ENCODE measurements at regions not wholly inside any gene's neighbourhood (a gene's known extent, or its start where the extent isn't known, plus 50 kb on each side); places are given as distances from the start of the nearest gene placed in this dataset.

DNA sequence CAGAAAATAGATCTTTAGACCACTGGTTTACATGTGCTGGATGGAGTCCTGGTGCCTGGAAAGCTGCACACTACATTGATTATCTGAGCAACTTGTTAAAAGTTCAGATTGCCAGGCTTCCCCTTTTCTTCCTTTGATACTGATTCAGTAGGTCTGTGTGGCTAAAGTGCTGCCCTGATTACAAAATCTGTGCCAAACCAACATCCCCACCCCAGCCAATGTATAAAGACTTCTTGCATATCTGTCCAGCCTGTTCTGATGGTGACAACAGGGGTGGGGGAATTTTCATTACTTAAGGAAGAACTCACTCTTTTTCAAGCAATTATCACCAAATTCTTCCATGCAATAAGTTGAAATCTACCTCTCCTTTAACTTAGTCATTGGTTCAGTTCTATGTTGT is 135.5 kb downstream of the TNFSF18 start:
- Histone ChIP-seq H4K20me1 (replicated peaks in 1 of 2; ENCODE audit: control insufficient read depth in 1 of 2, insufficient read depth in 2 of 2, low read length in 2 of 2) (no peaks in the 10 kb centered on the region), H3K79me2 (ENCODE audit: control insufficient read depth in 1 of 2, insufficient read depth in 2 of 2, low read length in 2 of 2) (no peaks in the 10 kb centered on the region), H2BK20ac (ENCODE audit: low read length) (no peak overlapping the region), H2AK5ac (ENCODE audit: low read depth, low read length) (no peak overlapping the region), H4K8ac (ENCODE audit: extremely low read depth, insufficient read depth, low read length) (no peak overlapping the region), H3K23ac (ENCODE audit: insufficient read length) (no peak overlapping the region), H3K27ac (ENCODE audit: low read depth, low read length) (no peak overlapping the region), H3K27me3 (replicated peaks in 1 of 4; ENCODE audit: control insufficient read depth in 3 of 4, extremely low read depth in 1 of 4, insufficient read depth in 3 of 4, low read length in 3 of 4) (no peaks in the 10 kb centered on the region), H2BK15ac (ENCODE audit: low read length) (no peak overlapping the region), H4K91ac (replicated peaks; ENCODE audit: insufficient read length, low read length) (no peak overlapping the region), H3K4me3 (ENCODE audit: extremely low read depth in 1 of 4, insufficient read depth in 2 of 4, low read depth in 3 of 4, low read length in 4 of 4) (no peak overlapping the region), H3K4ac (replicated peaks; ENCODE audit: insufficient read length, low read depth, low read length) (no peak overlapping the region), H3K36me3 (ENCODE audit: control insufficient read depth in 2 of 4, insufficient read depth in 4 of 4, low read length in 3 of 4) (no peaks in the 10 kb centered on the region), H3K4me2 (ENCODE audit: insufficient read depth in 1 of 2, low read depth in 2 of 2, low read length in 2 of 2) (no peak overlapping the region), H3K18ac (ENCODE audit: extremely low read depth, low read length) (no peak overlapping the region), H3K56ac (replicated peaks; ENCODE audit: insufficient read length, low read depth, low read length) (no peak overlapping the region), H3K23me2 (ENCODE audit: low read depth, low read length) (no peaks in the 10 kb centered on the region), H2BK120ac (replicated peaks; ENCODE audit: low read depth, low read length) (no peak overlapping the region), H3K79me1 (ENCODE audit: low read depth, low read length) (no peaks in the 10 kb centered on the region), H3K4me1 (replicated peaks in 1 of 4; ENCODE audit: control insufficient read depth in 3 of 4, insufficient read depth in 4 of 4, low read length in 3 of 4) (no peaks in the 10 kb centered on the region; a peak in 1 of 7 replicates), H3K14ac (ENCODE audit: insufficient read length) (no peak overlapping the region), H3K9me3 (ENCODE audit: insufficient read depth in 2 of 2, low read depth in 1 of 2, low read length in 1 of 2) (no peaks in the 10 kb centered on the region), H2BK5ac (ENCODE audit: low read depth, low read length) (no peak overlapping the region), H2AFZ (ENCODE audit: low read length) (no peak overlapping the region), H3K9ac (replicated peaks in 1 of 4; ENCODE audit: extremely low read depth in 1 of 4, low read depth in 3 of 4, low read length in 3 of 4) (no peak overlapping the region), H4K5ac (ENCODE audit: insufficient read length, low read depth, low read length) (no peak overlapping the region), H2BK12ac (ENCODE audit: low read depth, low read length) (no peak overlapping the region)
- FAIRE-seq (no peak), DNase-seq (ENCODE audit: low read depth in 1 of 2, low spot score in 2 of 2) (no peak)
- ChIA-PET POLR2A (ENCODE audit: partially characterized antibody) (no interaction called here), CTCF (ENCODE audit: partially characterized antibody) (no interaction called here)
- TF ChIP-seq, protein P1, sequence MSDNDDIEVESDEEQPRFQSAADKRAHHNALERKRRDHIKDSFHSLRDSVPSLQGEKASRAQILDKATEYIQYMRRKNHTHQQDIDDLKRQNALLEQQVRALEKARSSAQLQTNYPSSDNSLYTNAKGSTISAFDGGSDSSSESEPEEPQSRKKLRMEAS (IDR thresholded peaks at IDR 0.05): no peak
- no peak for TF ChIP-seq JUN (IDR thresholded peaks at IDR 0.05; ENCODE audit: low read depth, low read length)
- TF ChIP-seq, protein P2, sequence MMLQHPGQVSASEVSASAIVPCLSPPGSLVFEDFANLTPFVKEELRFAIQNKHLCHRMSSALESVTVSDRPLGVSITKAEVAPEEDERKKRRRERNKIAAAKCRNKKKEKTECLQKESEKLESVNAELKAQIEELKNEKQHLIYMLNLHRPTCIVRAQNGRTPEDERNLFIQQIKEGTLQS (IDR thresholded peaks at IDR 0.05; ENCODE audit: insufficient read depth, low read depth, low read length): no peak

Measured in H1 (cell line).